Spleen (tissue), 7 donors: ENCODE measurements at regions not wholly inside any gene's neighbourhood (a gene's known extent, or its start where the extent isn't known, plus 50 kb on each side); places are given as distances from the start of the nearest gene placed in this dataset.

Source experiments
- POLR2A ChIP-seq, 3 donors: fragments of 450-650 bp; IDR thresholded peaks; one replicate each; pipeline ENCODE4 v1.5.1; 2017; ENCODE audit warnings: antibody characterized with exemption in 3 of 3, mild to moderate bottlenecking in 1 of 3
- POLR2AphosphoS5 ChIP-seq, 3 donors: sonication (generic); formaldehyde crosslinking; IDR thresholded peaks; one replicate each; pipeline ENCODE4 v1.5.1; 2017; ENCODE audit warnings: antibody characterized with exemption in 3 of 3
- TF ChIP-seq, protein P1 (sequence below), 11 experiments: fragments of 200-600 bp in 7 of 11; fragments of 450-650 bp in 4 of 11; sonication (generic) in 4 of 11; IDR thresholded peaks in 8 of 11; conservative IDR thresholded peaks in 3 of 11; 1 replicate in 7 of 11; 2 replicates in 4 of 11; pipeline versions ENCODE4 v1.4.0 to v1.8.0; 2016 to 2021; ENCODE audit warnings: antibody characterized with exemption in 11 of 11, inconsistent platforms in 4 of 11, mild to moderate bottlenecking in 1 of 11
- donor health status: DM: no; HTN: no; CAD: no; lungs with moderate emphysema.
- donor health status: DM: no; HTN: no; CAD: no.
- donor health status: DM: no; HTN: no; CAD: no.

DNA sequence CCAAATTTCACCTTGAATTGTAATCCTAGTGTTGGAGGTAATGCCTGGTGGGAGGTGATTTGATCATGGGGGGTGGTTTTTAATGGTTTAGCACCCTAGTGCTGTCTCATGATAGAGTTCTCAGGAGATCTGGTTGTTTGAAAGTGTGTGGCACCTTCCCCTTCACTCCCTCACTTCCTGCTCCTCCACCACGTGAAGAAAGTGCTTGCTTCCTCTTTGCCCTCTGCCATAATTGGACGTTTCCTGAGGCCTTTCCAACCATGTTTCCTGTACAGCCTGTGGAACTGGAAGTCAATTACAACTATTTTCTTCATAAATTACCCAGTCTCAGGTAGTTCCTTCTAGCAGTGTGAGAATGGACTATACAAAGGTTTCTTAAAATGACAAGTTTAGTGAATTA lies 251.8 kb upstream of the NETO1 start:
- TF ChIP-seq, protein P1, sequence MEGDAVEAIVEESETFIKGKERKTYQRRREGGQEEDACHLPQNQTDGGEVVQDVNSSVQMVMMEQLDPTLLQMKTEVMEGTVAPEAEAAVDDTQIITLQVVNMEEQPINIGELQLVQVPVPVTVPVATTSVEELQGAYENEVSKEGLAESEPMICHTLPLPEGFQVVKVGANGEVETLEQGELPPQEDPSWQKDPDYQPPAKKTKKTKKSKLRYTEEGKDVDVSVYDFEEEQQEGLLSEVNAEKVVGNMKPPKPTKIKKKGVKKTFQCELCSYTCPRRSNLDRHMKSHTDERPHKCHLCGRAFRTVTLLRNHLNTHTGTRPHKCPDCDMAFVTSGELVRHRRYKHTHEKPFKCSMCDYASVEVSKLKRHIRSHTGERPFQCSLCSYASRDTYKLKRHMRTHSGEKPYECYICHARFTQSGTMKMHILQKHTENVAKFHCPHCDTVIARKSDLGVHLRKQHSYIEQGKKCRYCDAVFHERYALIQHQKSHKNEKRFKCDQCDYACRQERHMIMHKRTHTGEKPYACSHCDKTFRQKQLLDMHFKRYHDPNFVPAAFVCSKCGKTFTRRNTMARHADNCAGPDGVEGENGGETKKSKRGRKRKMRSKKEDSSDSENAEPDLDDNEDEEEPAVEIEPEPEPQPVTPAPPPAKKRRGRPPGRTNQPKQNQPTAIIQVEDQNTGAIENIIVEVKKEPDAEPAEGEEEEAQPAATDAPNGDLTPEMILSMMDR (IDR thresholded peaks at IDR 0.05 in 8 of 11, conservative IDR thresholded peaks at IDR 0.05 in 3 of 11): no peak
- TF ChIP-seq POLR2AphosphoS5 (IDR thresholded peaks at IDR 0.05) (no peak), POLR2A (IDR thresholded peaks at IDR 0.05) (no peak)
